Pancreas (tissue), 10 donors: ENCODE measurements at regions not wholly inside any gene's neighbourhood (a gene's known extent, or its start where the extent isn't known, plus 50 kb on each side); places are given as distances from the start of the nearest gene placed in this dataset.

Source experiments
- ATAC-seq, 4 donors: fragments of 200-7000 bp; cut with Tn5 transposase; one replicate each; pipeline versions ENCODE4 v1.8.0 to v1.9.1; 2020; ENCODE audit warnings: mild to moderate bottlenecking in 4 of 4, moderate library complexity in 4 of 4
- DNase-seq, 6 donors: peaks; one replicate each; pipeline ENCODE4 v3.0.0-alpha.2; 2020
- FAIRE-seq: peaks from 2 replicates; lab custom pipeline; 2012; peaks lifted over from hg19 to GRCh38; lab: Jason Lieb, UNC
- H3K27ac ChIP-seq, 4 donors: fragments of 200-600 bp; sonication (generic); 1 replicate in 3 of 4; 2 replicates in 1 of 4; pipeline versions ENCODE4 v1.5.0 to v1.8.0; 2020
- H3K27me3 ChIP-seq, 4 donors: fragments of 200-600 bp; one replicate each; pipeline ENCODE4 v1.8.0; 2021
- H3K36me3 ChIP-seq, 3 donors: fragments of 200-600 bp; sonication (generic) in 1 of 3; one replicate each; pipeline versions ENCODE4 v1.5.0 to v1.8.0; 2020 to 2021
- H3K4me1 ChIP-seq, 3 donors: fragments of 200-600 bp; one replicate each; pipeline ENCODE4 v1.8.0; 2021
- H3K4me3 ChIP-seq, 4 donors: fragments of 200-600 bp; sonication (generic) in 2 of 4; one replicate each; pipeline versions ENCODE4 v1.5.0 to v1.8.0; 2020 to 2021
- H3K9me3 ChIP-seq, 4 donors: fragments of 200-600 bp; one replicate each; pipeline ENCODE4 v1.8.0; 2021
- CTCF ChIP-seq, 4 donors: fragments of 200-600 bp; sonication (generic) in 3 of 4; IDR thresholded peaks; one replicate each; pipeline versions ENCODE4 v1.5.0 to v1.8.0; 2021; ENCODE audit warnings: antibody characterized with exemption in 4 of 4
- WGBS, 2 donors: extraction: QIAGEN DNeasy Blood & Tissue Kit; methylation state at CpG; one replicate each; pipeline ENCODE4 v1.1.7; 2013; 5-methylcytosine and 5-hydroxymethylcytosine counted together
- intact Hi-C, 3 donors: fragments of 100-400 bp; cut with DNase I; formaldehyde crosslinking; loops; one replicate each; pipeline versions ENCODE4 v1.11.1 to v1.14.2; 2022
- donor health status: healthy with polysubstance abuse.
- donor health status: DM: no; HTN: no; CAD: no; lungs with moderate emphysema.
- donor health status: DM: no; HTN: no; CAD: no.
- donor health status: control.
- donor health status: control.
- donor health status: Bipolar disorder and iron deficiency.
- donor health status: DM: yes; HTN: yes; CAD: no.
- donor health status: DM: no; HTN: no; CAD: no.
- donor health status: DM: no; HTN: no; CAD: no.
- donor health status: DM: yes; HTN: yes; CAD: no.

- DNase-seq = no peak
- intact Hi-C loops = no loop called here
- H3K27me3 ChIP-seq = no peaks in the 10 kb centered on the region
- no peak overlapping the region for H3K27ac ChIP-seq
- no peaks in the 10 kb centered on the region for H3K9me3 ChIP-seq
- H3K4me3 ChIP-seq = no peak overlapping the region
- 63 to 67% methylated on average over 1 of the region's 1 CpG for WGBS, 2 donors
- no peak for TF ChIP-seq CTCF (IDR thresholded peaks at IDR 0.05)
- H3K36me3 ChIP-seq = no peaks in the 10 kb centered on the region
- no peak for ATAC-seq
- no peak for FAIRE-seq
- H3K4me1 ChIP-seq = no peaks in the 10 kb centered on the region
Observed at GRCh38 chr11:112368381-112368780, 107.7 kb upstream of the PLET1 start.

- Histone ChIP-seq H3K4me3 (no peak overlapping the region), H3K27ac (no peak overlapping the region), H3K27me3 (no peaks in the 10 kb centered on the region), H3K4me1 (no peaks in the 10 kb centered on the region), H3K9me3 (no peaks in the 10 kb centered on the region), H3K36me3 (no peaks in the 10 kb centered on the region)
- no peak for DNase-seq
- WGBS, 2 donors = 69 to 72% methylated on average over 1 of the region's 1 CpG
- intact Hi-C loops = no loop called here
- ATAC-seq = no peak
- FAIRE-seq = no peak
- no peak for TF ChIP-seq CTCF (IDR thresholded peaks at IDR 0.05)
Observed at GRCh38 chr11:112369374-112369773, 108.7 kb upstream of the PLET1 start.

GRCh38 chr11:112369916-112370315 lies 109.3 kb upstream of the PLET1 start:
- no peaks in the 10 kb centered on the region for H3K9me3 ChIP-seq
- H3K27ac ChIP-seq = no peak overlapping the region
- DNase-seq = no peak
- ATAC-seq = no peak
- H3K36me3 ChIP-seq = no peaks in the 10 kb centered on the region
- WGBS, 2 donors = 59 to 60% methylated on average over 5 of the region's 5 CpGs
- no peak for FAIRE-seq
- no peaks in the 10 kb centered on the region for H3K27me3 ChIP-seq
- H3K4me3 ChIP-seq = no peak overlapping the region
- intact Hi-C loops = no loop called here
- H3K4me1 ChIP-seq = no peaks in the 10 kb centered on the region
- TF ChIP-seq CTCF (IDR thresholded peaks at IDR 0.05) = no peak

GRCh38 chr11:112374486-112375140 lies 114.0 kb upstream of the PLET1 start:
- intact Hi-C loops = no loop called here
- H3K4me3 ChIP-seq = no peak overlapping the region
- WGBS, 2 donors = 73 to 79% methylated on average over 9 of the region's 9 CpGs
- DNase-seq (no peak), FAIRE-seq (no peak), ATAC-seq (no peak)
- no peaks in the 10 kb centered on the region for H3K36me3 ChIP-seq
- TF ChIP-seq CTCF (IDR thresholded peaks at IDR 0.05) = no peak
- H3K27me3 ChIP-seq = no peaks in the 10 kb centered on the region
- H3K9me3 ChIP-seq = no peaks in the 10 kb centered on the region
- H3K27ac ChIP-seq = no peak overlapping the region
- no peaks in the 10 kb centered on the region for H3K4me1 ChIP-seq

- no peak overlapping the region for H3K27ac ChIP-seq
- no peak for FAIRE-seq
- no peaks in the 10 kb centered on the region for H3K27me3 ChIP-seq
- ATAC-seq = no peak
- DNase-seq = no peak
- no peak overlapping the region for H3K4me3 ChIP-seq
- intact Hi-C loops = no loop called here
- no peaks in the 10 kb centered on the region for H3K4me1 ChIP-seq
- WGBS, 2 donors = 75 to 77% methylated on average over 4 of the region's 4 CpGs
- H3K9me3 ChIP-seq = no peaks in the 10 kb centered on the region
- H3K36me3 ChIP-seq = no peaks in the 10 kb centered on the region
- no peak for TF ChIP-seq CTCF (IDR thresholded peaks at IDR 0.05)
Observed at GRCh38 chr11:112377946-112378345, 117.3 kb upstream of the PLET1 start.
